HG03457 (cell line): ENCODE measurements at regions not wholly inside any gene's neighbourhood (a gene's known extent, or its start where the extent isn't known, plus 50 kb on each side); places are given as distances from the start of the nearest gene placed in this dataset.
"Not testable (repeated sequence)": the region's sequence is repeated elsewhere in the genome, so short reads cannot be mapped to it uniquely, and the experiment has no call there.

Experiments
- ATAC-seq: cut with Tn5 transposase; IDR thresholded peaks from one replicate; pipeline ENCODE4 v1.9.1; 2021; ENCODE audit warnings: moderate number of reproducible peaks; ENCODE audit not compliant: unreplicated experiment

DNA sequence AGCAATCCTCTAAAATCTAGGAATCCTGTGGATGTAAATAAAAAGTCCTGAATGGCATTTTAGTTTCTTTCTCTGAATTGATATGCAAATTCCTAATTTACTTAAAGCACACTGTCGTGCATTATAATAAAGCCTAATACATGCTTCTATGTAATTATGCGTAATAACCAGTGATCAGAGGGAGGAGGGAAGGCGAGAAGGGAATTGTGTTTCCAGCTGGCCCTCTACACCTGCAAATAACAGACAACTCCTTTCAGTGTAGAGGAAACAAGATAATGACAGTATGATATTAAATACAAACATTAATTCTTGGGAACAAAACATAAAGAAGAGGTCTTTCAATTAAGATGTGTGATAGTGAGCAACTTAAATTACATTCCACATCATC lies 419.6 kb upstream of the LCORL start:
- ATAC-seq, result no peak

DNA sequence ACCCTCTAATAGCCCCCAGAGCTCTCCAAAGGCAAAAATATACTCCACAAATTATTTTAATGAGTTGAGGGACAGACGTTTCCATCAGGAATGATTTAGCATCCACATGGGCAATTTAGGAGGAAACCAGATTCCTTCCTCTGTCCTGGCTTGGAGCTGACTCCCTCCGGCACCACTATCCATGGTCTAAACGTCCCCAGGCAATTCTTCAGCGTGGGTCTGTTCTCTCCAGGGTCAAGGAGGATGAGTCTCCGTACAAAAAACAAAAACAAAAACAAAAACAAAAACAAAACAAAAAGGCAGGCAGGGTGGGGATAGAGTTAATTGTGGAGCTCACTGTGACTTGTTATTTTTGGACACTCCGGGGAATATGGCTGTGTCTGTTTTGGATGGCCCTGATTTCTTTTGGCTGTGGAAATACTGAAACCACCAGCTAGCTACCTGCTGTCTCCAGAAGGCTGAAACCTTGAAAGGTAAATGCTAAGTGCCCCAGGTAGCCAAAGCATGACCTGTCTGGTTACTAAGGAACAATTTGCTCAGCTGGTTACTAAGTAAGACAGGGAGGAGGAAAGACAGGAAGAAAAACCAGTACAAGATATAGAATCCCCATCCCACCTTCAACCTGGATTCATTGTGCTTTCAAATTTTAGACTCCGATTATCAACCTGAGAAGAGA lies 419.1 kb upstream of the LCORL start:
- no peak for ATAC-seq

DNA sequence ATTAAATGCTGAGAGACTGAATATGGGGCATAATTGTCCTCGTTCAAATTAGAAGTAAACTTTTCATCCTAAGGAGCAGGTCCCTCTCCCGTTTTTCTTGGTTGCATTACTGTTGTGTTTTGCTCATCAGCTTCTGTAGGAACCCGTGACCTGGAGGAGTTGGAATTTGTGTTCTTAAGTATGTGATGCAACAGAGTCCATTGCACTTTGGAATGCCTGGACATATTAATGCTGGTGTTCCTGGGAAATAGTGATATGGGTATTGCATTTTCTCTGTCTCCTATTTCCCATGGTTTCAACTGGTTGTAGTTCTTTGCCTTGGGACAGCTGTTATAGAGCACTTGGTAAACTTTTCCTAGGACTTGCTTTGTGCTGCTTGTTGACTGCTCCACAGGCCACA lies 417.8 kb upstream of the LCORL start:
- ATAC-seq, result no peak

DNA sequence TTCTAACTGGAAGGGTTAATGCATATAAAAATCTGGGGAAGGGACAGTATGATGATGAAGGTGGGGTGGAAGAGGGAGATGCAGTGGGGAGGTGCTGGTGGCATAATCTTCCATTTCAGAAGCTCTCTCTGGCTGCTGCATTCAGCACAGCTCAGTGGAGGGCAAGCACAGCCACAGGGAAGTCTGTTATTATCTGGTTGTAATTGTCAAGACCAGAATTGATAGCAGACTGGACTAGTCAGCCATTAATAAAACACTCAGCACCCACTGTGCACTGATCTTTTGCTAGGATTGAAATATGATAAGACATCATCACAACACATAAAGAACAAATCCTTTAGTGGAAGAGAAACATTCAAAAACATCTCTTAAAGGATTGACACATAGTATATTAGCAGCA lies 414.2 kb upstream of the LCORL start:
- no peak for ATAC-seq

DNA sequence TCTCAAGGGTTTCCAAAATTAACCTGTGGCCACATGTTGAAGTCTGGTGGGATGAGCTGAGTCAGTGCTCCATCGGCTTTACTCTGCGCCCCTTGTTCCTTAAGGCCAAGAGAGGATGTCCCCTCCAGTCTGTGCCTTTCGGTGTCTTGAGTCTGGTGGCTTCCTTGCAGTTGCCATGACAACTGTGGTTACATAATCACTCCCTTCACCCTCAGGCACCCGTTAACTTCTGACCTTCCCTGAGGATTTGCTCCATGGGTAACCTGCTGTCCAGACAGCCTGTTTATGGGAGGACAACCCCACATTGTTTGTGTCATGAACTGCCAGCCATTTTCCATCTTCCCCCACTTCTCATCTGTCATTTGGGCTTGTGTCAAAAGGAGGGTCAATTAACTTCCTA lies 401.1 kb upstream of the LCORL start:
- no peak for ATAC-seq

- ATAC-seq, result no peak
These were observed 400.0 kb upstream of the LCORL start for GRCh38 chr4:18421519-18421918.

- no peak for ATAC-seq
These were observed 398.2 kb upstream of the LCORL start for GRCh38 chr4:18419780-18420179.

- ATAC-seq, result not testable (repeated sequence)
These were observed 396.8 kb upstream of the LCORL start for GRCh38 chr4:18418195-18418898.

DNA sequence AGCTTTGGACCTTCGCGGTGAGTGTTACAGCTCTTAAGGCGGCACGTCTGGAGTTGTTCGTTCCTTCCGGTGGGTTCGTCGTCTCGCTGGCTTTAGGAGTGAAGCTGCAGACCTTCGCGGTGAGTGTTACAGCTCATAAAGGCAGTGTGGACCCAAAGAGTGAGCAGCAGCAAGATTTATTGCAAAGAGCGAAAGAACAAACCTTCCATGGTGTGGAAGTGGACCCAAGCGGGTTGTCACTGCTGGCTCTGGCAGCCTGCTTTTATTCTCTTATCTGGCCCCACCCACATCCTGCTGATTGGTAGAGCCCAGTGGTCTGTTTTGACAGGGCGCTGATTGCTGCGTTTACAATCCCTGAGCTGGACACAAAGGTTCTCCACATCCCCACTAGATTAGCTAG lies 396.1 kb upstream of the LCORL start:
- not testable (repeated sequence) for ATAC-seq

DNA sequence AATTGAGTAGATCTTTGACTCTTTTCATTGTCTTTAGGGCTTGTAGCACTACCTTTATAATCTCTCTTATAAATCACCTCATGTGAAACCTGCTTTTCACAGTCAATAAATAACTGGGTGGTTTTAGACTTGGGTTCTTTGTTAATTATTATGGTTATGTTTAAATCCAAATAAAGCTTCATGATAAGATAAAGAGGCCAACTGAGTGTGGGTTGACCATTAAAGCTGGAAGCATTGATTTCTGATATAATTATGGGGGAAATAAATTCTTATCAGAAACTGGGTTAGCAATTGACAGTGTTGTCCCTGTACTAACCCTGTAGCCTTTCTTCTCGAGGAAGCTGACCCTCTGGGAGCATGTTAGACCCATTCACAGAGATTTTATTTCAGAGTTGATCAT lies 384.7 kb upstream of the LCORL start:
- ATAC-seq, result no peak

DNA sequence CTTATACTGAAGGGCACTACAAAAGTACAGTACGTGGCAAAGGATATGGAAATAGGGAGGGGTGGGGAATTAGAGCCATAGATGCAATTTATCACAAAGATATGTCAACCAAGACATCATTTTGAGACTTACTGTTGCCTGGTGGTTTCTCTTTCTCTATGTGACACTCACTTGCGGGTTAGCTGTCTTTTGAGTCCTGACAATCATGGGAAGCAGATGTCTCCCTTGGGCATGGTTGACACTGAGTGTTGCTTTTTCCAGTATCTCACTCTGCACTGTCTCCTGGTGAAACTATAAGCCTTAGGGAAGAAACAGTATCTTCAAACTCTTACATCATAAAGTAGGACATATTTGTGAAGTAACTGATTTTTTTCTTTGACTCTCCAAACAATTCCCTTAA lies 383.5 kb upstream of the LCORL start:
- ATAC-seq, result no peak

DNA sequence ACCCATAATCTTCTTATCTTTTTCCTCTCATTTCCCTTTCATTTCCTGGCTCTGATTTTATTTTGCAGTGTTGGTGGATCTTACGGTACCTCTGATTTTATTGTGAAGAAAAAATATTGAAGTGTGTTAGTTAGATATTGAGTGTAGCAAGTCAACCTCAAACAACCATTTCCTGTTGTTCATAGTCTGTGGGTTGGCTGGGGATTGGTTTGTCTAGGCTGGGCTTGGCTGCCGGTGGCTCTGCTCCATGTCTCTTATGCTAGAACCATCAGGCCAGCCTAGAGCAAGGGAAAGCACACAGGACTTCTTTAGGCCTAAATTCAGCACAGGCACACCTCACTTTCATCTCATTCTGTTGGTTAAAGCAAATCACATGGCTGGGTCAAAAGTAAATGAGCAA lies 383.1 kb upstream of the LCORL start:
- ATAC-seq, result peak; percentile 69

- no peak for ATAC-seq
These were observed 381.8 kb upstream of the LCORL start for GRCh38 chr4:18403327-18403726.

DNA sequence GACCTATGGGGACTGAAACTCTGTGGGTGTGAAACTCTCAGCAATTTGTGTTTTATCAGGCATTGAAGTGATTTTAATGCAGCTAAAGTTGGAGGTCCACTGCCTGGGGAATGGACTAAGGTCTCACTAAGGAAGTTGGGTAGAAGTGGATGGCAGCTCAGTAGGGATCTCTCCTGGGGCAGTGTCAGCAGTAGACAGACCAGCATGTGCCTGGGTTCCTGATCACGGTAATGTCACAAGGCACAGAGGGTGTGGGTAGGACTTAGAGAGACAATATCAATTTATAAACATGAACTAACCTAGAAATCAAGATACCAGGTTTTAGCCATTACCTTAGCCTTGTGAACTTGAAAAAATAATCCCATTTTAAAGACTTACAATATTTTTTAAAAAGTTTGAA lies 380.3 kb upstream of the LCORL start:
- no peak for ATAC-seq

- ATAC-seq, result no peak
These were observed 379.9 kb upstream of the LCORL start for GRCh38 chr4:18401425-18401824.

DNA sequence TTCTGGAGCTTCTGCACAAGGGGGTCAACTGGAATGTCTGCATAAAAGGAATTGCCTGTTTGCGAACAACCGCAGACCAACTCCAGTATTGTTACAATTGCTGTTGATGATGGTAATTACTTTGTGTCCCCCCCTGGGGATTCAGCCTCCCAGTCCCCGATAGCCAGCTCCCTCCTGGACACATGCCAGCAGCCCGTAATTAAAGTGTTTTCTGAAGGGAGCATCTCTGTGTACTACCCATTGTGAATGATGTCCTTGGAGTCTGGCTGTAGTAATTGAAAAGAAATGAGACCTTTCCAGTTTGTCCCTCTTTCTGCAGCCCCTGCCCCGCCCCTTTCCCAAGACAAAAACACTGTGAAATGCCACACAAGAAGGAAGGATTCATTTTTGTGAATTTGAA lies 377.1 kb upstream of the LCORL start:
- no peak for ATAC-seq

DNA sequence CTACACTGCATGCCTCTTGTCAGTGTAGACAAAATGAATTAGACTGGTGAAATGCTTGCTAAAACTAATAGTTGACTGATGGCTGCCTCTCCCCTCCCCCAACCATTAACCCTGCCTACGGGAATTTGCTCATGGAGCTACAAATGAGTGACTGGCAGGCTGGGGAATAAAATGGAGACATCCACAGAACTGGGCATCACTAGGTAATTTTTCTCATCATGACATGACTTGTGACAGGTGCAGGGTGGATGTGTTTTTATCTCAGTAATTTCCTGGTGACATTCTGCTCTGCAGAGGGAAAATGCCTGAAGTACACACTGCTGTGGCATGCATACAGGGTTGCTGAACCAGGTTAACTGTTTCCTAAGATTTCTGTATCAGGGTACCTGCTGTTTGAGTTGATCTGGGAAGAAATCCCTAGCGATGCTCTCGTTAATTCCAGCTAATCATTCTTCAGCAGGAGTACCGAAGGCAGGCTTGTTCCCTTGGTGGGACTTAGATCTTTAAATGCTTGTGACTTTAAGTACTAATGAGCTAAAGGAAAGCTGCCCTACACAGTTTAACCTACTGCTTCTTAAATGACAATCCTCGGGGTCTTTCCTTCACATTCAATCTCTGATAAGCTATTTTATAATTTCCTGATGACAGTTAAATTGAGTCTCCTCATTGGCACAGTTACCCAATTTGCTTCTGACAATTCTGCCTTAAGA lies 376.3 kb upstream of the LCORL start:
- no peak for ATAC-seq

GRCh38 chr4:18394656-18395055 lies 373.1 kb upstream of the LCORL start:
- no peak for ATAC-seq

DNA sequence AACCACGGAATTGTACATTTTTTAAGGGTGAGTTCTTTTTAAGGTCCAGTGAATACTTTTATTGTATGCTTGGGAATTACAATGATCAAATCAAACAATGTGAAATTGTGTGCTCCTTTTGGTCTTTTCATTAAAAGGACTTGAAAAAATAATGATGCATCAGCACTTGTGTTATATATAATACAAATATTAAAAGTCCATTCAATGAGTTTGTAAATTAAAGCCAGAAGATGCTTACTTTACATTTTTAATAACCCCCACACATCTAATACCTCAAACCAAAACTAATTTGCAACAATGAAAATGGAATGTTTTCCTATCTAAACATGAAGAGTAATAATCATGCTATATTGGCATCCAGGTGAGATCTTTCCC lies 369.8 kb upstream of the LCORL start:
- no peak for ATAC-seq

DNA sequence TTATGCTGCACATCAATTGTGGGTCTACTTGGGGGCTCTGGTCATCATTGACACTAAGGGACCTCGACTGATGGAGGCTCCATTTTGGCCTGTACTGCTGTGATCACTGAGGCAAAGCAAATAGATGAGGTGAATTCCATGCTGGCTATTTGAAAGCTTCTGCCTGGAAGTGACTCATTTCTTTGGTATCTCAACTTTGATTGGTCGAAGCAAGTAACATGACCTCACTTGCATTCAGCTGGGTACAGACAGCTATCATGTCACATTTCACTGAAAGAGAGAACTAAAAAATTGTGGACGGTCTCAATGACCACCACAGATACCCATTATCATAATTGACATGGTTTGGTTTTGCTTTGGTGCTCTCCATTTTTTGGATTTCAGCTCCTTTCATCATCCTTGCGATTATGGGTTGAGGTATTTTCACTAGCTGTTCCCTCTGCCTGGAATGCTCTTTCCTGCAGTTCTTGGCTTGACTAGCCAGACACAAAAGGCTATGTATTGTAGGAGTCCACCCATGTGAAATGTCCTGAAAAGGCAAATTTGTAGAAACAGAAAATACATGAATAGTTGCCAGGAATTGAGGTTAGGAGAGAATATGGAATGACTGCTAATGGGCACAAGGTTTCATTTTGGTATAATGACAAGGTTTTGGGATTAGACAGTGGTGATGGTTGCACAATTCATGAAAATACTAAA lies 369.2 kb upstream of the LCORL start:
- no peak for ATAC-seq

DNA sequence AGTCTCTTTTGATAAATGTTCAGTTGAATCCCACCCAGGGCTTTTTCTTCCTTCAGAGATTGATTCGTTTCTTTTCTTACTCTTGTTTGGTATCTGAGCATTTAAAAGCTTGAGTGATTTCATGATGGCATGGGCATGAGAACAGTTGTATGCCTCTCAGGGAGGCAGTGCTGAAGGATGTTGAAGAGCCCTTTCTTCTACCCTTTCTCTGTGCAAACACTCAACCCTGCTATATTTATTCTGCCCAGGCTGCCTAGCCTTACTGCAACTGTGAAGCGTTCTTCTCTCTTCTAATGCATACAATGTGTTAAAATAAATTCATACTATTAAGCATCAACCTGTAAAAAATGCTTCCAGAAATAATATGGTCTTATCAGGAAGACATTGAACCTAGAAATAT lies 367.6 kb upstream of the LCORL start:
- no peak for ATAC-seq

DNA sequence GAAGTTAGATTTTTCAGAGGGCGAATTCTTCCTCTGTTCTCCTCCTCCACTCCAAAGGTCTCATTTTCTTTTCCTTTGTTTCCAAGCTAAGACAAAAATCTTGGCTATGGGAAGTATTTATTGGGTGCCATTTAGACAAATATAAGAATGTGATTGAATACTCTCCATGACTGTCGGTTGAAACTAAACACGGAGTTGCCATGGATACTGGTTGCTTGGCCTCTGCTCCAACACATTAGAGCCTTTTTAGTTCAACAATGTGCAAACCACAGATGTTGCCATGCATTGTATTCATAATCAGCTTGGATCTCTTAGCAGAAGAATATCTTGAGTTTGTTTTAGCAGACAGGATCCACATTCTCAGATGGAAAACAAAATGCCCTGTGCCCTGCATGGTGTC lies 366.5 kb upstream of the LCORL start:
- no peak for ATAC-seq
